ENCODE measurements at regions not wholly inside any gene's neighbourhood (a gene's known extent, or its start where the extent isn't known, plus 50 kb on each side); places are given as distances from the start of the nearest gene placed in this dataset.
"Not testable (repeated sequence)": the region's sequence is repeated elsewhere in the genome, so short reads cannot be mapped to it uniquely, and the experiment has no call there.

DNA sequence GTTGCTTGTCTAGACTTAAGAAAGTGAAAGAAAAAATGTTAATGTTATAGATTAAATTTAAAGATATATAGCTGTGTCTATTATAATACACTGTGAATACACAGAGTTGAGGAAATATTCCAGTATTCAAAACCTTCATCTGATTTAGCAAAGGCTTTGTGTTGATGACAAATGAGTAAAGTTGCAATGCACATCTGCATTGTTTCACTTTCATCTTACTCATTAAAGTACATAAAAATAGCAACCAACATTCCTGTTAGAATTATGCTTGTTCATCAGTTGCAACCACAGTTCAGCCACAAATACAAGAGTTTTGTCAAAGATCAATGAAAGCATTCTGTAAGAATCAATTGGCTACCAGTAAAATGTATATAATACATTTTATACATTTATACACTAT is 346.4 kb upstream of the SLC7A11 start:
- TF ChIP-seq, protein P1, sequence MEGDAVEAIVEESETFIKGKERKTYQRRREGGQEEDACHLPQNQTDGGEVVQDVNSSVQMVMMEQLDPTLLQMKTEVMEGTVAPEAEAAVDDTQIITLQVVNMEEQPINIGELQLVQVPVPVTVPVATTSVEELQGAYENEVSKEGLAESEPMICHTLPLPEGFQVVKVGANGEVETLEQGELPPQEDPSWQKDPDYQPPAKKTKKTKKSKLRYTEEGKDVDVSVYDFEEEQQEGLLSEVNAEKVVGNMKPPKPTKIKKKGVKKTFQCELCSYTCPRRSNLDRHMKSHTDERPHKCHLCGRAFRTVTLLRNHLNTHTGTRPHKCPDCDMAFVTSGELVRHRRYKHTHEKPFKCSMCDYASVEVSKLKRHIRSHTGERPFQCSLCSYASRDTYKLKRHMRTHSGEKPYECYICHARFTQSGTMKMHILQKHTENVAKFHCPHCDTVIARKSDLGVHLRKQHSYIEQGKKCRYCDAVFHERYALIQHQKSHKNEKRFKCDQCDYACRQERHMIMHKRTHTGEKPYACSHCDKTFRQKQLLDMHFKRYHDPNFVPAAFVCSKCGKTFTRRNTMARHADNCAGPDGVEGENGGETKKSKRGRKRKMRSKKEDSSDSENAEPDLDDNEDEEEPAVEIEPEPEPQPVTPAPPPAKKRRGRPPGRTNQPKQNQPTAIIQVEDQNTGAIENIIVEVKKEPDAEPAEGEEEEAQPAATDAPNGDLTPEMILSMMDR (IDR thresholded peaks at IDR 0.05; ENCODE audit: control insufficient read depth, insufficient read depth, low read depth, low read length, missing control alignments): no peak
- no peak for DNase-seq (ENCODE audit: low read depth)
- no peak overlapping the region for H3K4me3 ChIP-seq (ENCODE audit: control insufficient read depth, low read depth, low read length)

DNA sequence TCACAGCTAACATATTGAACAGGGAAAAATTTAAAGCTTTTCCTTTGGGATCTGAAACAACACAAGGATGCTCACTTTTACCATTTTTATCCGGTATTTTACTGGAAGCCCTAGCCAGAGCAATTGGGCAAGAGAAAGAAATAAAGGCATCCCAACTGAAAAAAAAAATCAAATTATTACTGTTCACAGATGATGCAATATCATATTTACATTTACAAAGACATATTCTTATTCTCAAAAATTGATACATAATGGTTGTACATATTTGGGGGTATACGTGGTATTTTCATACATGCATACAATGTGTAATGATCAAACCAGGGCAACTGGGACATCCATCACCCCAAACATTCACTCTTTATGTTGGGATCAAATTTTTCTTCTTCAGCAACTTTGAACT is 337.0 kb upstream of the SLC7A11 start:
- no peak overlapping the region for H3K4me3 ChIP-seq (ENCODE audit: control insufficient read depth, low read depth, low read length)
- TF ChIP-seq, protein P1 (IDR thresholded peaks at IDR 0.05; ENCODE audit: control insufficient read depth, insufficient read depth, low read depth, low read length, missing control alignments): no peak
- DNase-seq (ENCODE audit: low read depth): no peak

DNA sequence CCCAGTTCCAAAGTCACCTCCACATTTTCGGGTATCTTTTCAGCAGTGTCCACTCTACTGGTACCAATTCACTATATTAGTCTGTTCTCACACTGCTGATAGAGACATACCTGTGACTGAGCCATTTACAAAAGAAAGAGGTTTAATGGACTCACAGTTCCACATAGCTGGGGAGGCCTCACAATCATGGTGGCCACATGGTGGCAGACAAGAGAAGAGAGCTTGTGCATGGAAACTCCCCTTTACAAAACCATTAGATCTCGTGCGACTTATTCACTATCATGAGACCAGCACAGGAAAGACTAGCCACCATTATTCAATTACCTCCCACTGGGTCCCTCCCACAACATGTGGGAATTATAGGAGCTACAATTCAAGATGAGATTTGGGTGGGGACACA is 335.7 kb upstream of the SLC7A11 start:
- not testable (repeated sequence) for DNase-seq (ENCODE audit: low read depth); H3K4me3 ChIP-seq (ENCODE audit: control insufficient read depth, low read depth, low read length)
- TF ChIP-seq, protein P1 (IDR thresholded peaks at IDR 0.05; ENCODE audit: control insufficient read depth, insufficient read depth, low read depth, low read length, missing control alignments): peak; percentile 28

DNA sequence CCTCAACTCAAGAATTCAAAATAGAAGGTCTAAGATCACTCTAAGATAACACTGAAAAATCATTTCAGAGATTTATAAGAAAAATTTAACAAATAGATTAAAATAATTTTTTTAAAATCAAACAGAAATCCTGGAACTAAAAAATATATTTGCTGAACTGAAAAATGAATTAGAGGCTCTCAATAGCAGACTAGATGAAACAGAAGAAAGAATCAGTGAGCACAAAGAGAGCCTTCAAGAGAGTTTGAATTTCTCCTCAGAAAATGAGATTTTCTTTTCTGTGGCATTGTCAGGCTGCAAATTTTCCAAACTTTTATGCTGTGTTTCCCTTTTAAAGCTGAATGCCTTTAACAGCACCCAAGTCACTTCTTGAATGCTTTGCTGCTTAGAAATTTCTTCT is 335.0 kb upstream of the SLC7A11 start:
- TF ChIP-seq, protein P1 (IDR thresholded peaks at IDR 0.05; ENCODE audit: control insufficient read depth, insufficient read depth, low read depth, low read length, missing control alignments): no peak
- DNase-seq (ENCODE audit: low read depth): no peak
- no peak overlapping the region for H3K4me3 ChIP-seq (ENCODE audit: control insufficient read depth, low read depth, low read length)

DNA sequence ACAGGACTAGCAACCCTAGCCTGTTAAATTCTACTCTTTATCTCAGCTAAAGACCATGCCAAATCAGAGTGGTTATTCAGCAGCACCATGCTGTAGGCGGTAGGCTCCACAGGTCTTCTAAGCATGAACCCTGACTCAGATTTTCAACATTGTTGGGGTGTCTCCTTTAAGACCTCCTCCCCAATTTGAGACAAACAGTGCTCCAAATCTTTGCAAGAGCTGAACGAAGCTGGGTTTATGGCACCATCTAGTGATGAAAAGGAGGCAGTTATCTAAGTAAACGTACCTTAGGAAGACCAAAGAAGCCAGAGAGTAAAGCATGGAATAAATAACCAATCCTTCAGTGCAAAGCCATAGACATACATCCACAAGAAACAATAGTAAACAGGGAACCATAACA is 334.5 kb upstream of the SLC7A11 start:
- TF ChIP-seq, protein P1 (IDR thresholded peaks at IDR 0.05; ENCODE audit: control insufficient read depth, insufficient read depth, low read depth, low read length, missing control alignments): peak; percentile 62
- H3K4me3 ChIP-seq (ENCODE audit: control insufficient read depth, low read depth, low read length): no peak overlapping the region
- DNase-seq (ENCODE audit: low read depth): peak; percentile 17

DNA sequence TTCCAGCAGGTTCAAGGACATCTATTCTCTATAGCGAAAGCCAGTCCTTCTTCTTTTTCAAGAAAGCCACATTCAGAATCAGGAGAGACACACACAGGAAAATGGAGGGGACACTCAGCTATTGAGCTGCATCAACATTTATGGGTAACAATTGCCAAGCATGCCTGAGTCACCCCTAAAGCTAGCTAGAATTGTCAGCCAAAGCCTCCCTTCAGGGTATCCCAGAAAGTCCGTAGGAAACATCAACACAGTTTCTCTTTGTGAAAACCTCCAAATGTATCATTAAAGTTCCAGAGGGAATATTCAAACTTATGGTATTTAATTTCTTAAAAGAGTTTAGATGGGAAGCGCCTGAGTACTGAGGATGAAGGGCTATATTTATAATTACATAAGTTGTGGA is 331.1 kb upstream of the SLC7A11 start:
- TF ChIP-seq, protein P1 (IDR thresholded peaks at IDR 0.05; ENCODE audit: control insufficient read depth, insufficient read depth, low read depth, low read length, missing control alignments): no peak
- H3K4me3 ChIP-seq (ENCODE audit: control insufficient read depth, low read depth, low read length): no peak overlapping the region
- DNase-seq (ENCODE audit: low read depth): no peak

DNA sequence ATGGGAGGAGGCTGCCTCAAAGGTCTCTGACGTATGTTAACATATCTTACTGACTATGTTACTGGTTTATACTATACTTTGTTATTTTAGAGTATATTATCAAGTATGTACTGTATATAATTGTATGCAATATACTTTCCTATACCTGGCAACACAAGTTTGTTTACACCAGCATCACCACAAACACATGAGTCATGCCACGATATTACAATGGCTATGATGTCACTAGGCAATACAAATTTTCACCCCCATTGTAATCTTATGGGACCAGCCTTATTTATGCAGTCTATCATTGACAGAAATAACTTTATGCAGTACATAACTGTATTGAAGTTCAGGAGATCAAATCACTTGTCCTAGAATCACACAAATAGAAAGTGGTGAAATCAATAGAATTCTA is 329.9 kb upstream of the SLC7A11 start:
- TF ChIP-seq, protein P1 (IDR thresholded peaks at IDR 0.05; ENCODE audit: control insufficient read depth, insufficient read depth, low read depth, low read length, missing control alignments): no peak
- H3K4me3 ChIP-seq (ENCODE audit: control insufficient read depth, low read depth, low read length): no peak overlapping the region
- no peak for DNase-seq (ENCODE audit: low read depth)

All from AG09309 (cell line).